Lung (tissue), 11 donors: ENCODE measurements at regions not wholly inside any gene's neighbourhood (a gene's known extent, or its start where the extent isn't known, plus 50 kb on each side); places are given as distances from the start of the nearest gene placed in this dataset.
A peak's percentile ranks its signal among the peaks of the same experiment; 100 is the strongest.

Experiments
- ATAC-seq: fragments of 200-7000 bp; cut with Tn5 transposase; one replicate; pipeline ENCODE4 v1.9.1; 2020; ENCODE audit warnings: moderate number of reproducible peaks; ENCODE audit not compliant: insufficient read depth, low FRiP score
- DNase-seq, 3 donors: peaks; one replicate each; pipeline ENCODE4 v3.0.0-alpha.2; 2013 to 2017
- H3K27ac ChIP-seq, 2 donors: one replicate each; pipeline ENCODE4 v1.5.1; 2013; ENCODE audit warnings: mild to moderate bottlenecking in 2 of 2, moderate library complexity in 2 of 2, control low read depth in 1 of 2, inconsistent platforms in 1 of 2, low read depth in 1 of 2, low read length in 1 of 2
- H3K27me3 ChIP-seq, 3 donors: one replicate each; pipeline ENCODE4 v1.5.1; 2013; ENCODE audit warnings: low read length in 2 of 3; ENCODE audit not compliant: control insufficient read depth in 3 of 3, insufficient read depth in 3 of 3
- H3K36me3 ChIP-seq, 4 donors: one replicate each; pipeline ENCODE4 v1.5.1; 2013; ENCODE audit warnings: low read length in 4 of 4, mild to moderate bottlenecking in 1 of 4, moderate library complexity in 1 of 4; ENCODE audit not compliant: control insufficient read depth in 4 of 4, insufficient read depth in 4 of 4
- H3K4me1 ChIP-seq, 5 donors: one replicate each; pipeline ENCODE4 v1.5.1; 2013; ENCODE audit warnings: low read length in 5 of 5, mild to moderate bottlenecking in 2 of 5, moderate library complexity in 1 of 5; ENCODE audit not compliant: control insufficient read depth in 5 of 5, insufficient read depth in 5 of 5
- H3K4me3 ChIP-seq: one replicate; pipeline ENCODE4 v1.5.1; 2013; ENCODE audit warnings: mild to moderate bottlenecking, control low read depth, moderate library complexity
- H3K9ac ChIP-seq, 2 donors: one replicate each; pipeline ENCODE4 v1.5.1; 2013; ENCODE audit warnings: low read length in 2 of 2, control low read depth in 1 of 2; ENCODE audit not compliant: insufficient read depth in 1 of 2
- H3K9me3 ChIP-seq, 4 donors: one replicate each; pipeline ENCODE4 v1.5.1; 2013; ENCODE audit warnings: low read length in 3 of 4, mild to moderate bottlenecking in 1 of 4, moderate library complexity in 1 of 4; ENCODE audit not compliant: control insufficient read depth in 4 of 4, insufficient read depth in 3 of 4
- CTCF ChIP-seq: IDR thresholded peaks from 2 replicates; pipeline ENCODE4 v1.5.1; 2012; ENCODE audit warnings: mild to moderate bottlenecking; ENCODE audit errors: control extremely low read depth, extremely low read depth
- whole genome bisulfite sequencing, 2 donors: extraction: QIAGEN DNeasy Blood & Tissue Kit; methylation state at CpG; one replicate each; pipeline ENCODE4 v1.1.7; 2013; 5-methylcytosine and 5-hydroxymethylcytosine counted together
- donor health status: control.
- donor health status: control.
- donor health status: Bipolar disorder and iron deficiency.
- donor health status: healthy.
- donor health status: DM: yes; HTN: yes; CAD: no.

GRCh38 chr14:22303589-22304195, 285.3 kb downstream of the DAD1 start:
- no peak for ATAC-seq
- peak in 2 of 3 donors; percentile 12 to 25 for DNase-seq
- H3K4me1 ChIP-seq: peaks cover 0 to 8% (median 0%) of the 10 kb centered on the region in 5 donors
- H3K27ac ChIP-seq: no peak overlapping the region
- no peak overlapping the region for H3K4me3 ChIP-seq
- H3K27me3 ChIP-seq: no peaks in the 10 kb centered on the region
- no peaks in the 10 kb centered on the region for H3K9me3 ChIP-seq
- no peaks in the 10 kb centered on the region for H3K36me3 ChIP-seq
- 27 to 29% methylated on average over 5 of the region's 5 CpGs for WGBS, 2 donors
- H3K9ac ChIP-seq: no peak overlapping the region
- TF ChIP-seq CTCF: no peak

GRCh38 chr14:22300646-22301045, 288.4 kb downstream of the DAD1 start:
- Histone ChIP-seq H3K27me3 (no peaks in the 10 kb centered on the region), H3K27ac (no peak overlapping the region), H3K4me1 (peaks cover 0 to 8% (median 0%) of the 10 kb centered on the region in 5 donors), H3K4me3 (no peak overlapping the region), H3K9ac (no peak overlapping the region), H3K9me3 (no peaks in the 10 kb centered on the region), H3K36me3 (no peaks in the 10 kb centered on the region)
- ATAC-seq (no peak), DNase-seq (no peak)
- TF ChIP-seq CTCF: no peak
- WGBS, 2 donors: 59 to 72% methylated on average over 2 of the region's 2 CpGs

DNA sequence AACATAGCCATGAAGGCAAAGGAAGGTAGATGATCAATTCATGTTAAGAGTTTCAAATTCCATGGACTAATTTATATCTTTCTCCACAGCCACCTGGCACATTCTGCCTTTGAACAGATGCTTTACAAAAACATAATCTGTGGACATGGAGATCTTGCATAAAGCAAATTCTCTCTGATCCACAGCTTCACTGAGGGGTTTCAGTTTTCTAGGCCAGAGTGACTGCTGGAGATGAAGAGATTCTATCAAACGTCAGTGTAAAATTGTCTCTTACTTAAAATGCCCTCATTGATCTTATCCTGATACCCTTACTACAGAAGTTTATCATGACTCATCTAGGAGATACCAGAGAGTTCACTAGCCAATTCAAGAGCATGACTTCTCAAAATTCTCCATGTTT, 291.6 kb downstream of the DAD1 start:
- no peak for TF ChIP-seq CTCF
- Histone ChIP-seq H3K4me3 (no peak overlapping the region), H3K9ac (no peak overlapping the region), H3K27ac (no peak overlapping the region), H3K36me3 (no peaks in the 10 kb centered on the region), H3K27me3 (no peaks in the 10 kb centered on the region), H3K4me1 (no peaks in the 10 kb centered on the region), H3K9me3 (no peaks in the 10 kb centered on the region)
- ATAC-seq (no peak), DNase-seq (no peak)
- WGBS, 2 donors: 50 to 86% methylated on average over 1 of the region's 1 CpG

- Histone ChIP-seq H3K27ac (no peak overlapping the region), H3K27me3 (no peaks in the 10 kb centered on the region), H3K4me3 (no peak overlapping the region), H3K9me3 (no peaks in the 10 kb centered on the region), H3K9ac (no peak overlapping the region), H3K36me3 (no peaks in the 10 kb centered on the region), H3K4me1 (no peaks in the 10 kb centered on the region)
- ATAC-seq (peak; percentile 77), DNase-seq (peak in 2 of 3 donors; percentile 28 to 59)
- 34 to 65% methylated on average over 3 of the region's 3 CpGs for WGBS, 2 donors
- no peak for TF ChIP-seq CTCF
These were observed 292.3 kb downstream of the DAD1 start for GRCh38 chr14:22296722-22297121.
